GM18519 (cell line): ENCODE measurements at regions not wholly inside any gene's neighbourhood (a gene's known extent, or its start where the extent isn't known, plus 50 kb on each side); places are given as distances from the start of the nearest gene placed in this dataset.
"Not testable (repeated sequence)": the region's sequence is repeated elsewhere in the genome, so short reads cannot be mapped to it uniquely, and the experiment has no call there.

ENCODE experiments used
- ATAC-seq: cut with Tn5 transposase; IDR thresholded peaks from one replicate; pipeline ENCODE4 v1.9.1; 2021; ENCODE audit warnings: mild to moderate bottlenecking, moderate library complexity; ENCODE audit not compliant: unreplicated experiment, low FRiP score

- ATAC-seq: not testable (repeated sequence)
Measured at GRCh38 chr6:105686793-105687192, 283.9 kb upstream of the PREP start.

GRCh38 chr6:105681061-105681460 lies 278.2 kb upstream of the PREP start:
- no peak for ATAC-seq

- ATAC-seq: no peak
Measured at GRCh38 chr6:105680131-105680530, 277.2 kb upstream of the PREP start.

GRCh38 chr6:105678516-105678915 lies 275.6 kb upstream of the PREP start:
- no peak for ATAC-seq

- no peak for ATAC-seq
Measured at GRCh38 chr6:105677671-105678475, 275.0 kb upstream of the PREP start.

- ATAC-seq: no peak
Measured at GRCh38 chr6:105676857-105677256, 274.0 kb upstream of the PREP start.

GRCh38 chr6:105675715-105676397 lies 273.0 kb upstream of the PREP start:
- ATAC-seq: no peak

GRCh38 chr6:105672856-105673538 lies 270.1 kb upstream of the PREP start:
- ATAC-seq: not testable (repeated sequence)

- ATAC-seq: no peak
Measured at GRCh38 chr6:105669232-105669631, 266.4 kb upstream of the PREP start.

GRCh38 chr6:105667056-105667455 lies 264.2 kb upstream of the PREP start:
- ATAC-seq: no peak

GRCh38 chr6:105664931-105665330 lies 262.0 kb upstream of the PREP start:
- no peak for ATAC-seq

- ATAC-seq: no peak
Measured at GRCh38 chr6:105651969-105652368, 249.1 kb upstream of the PREP start.

- ATAC-seq: no peak
Measured at GRCh38 chr6:105650347-105650746, 247.5 kb upstream of the PREP start.

- no peak for ATAC-seq
Measured at GRCh38 chr6:105649192-105649591, 246.3 kb upstream of the PREP start.

GRCh38 chr6:105648276-105648675 lies 245.4 kb upstream of the PREP start:
- ATAC-seq: no peak

GRCh38 chr6:105646391-105646867 lies 243.5 kb upstream of the PREP start:
- peak; percentile 94 for ATAC-seq

- no peak for ATAC-seq
Measured at GRCh38 chr6:105645958-105646357, 243.1 kb upstream of the PREP start.

GRCh38 chr6:105645156-105645555 lies 242.3 kb upstream of the PREP start:
- ATAC-seq: no peak

GRCh38 chr6:105644691-105645090 lies 241.8 kb upstream of the PREP start:
- ATAC-seq: no peak

GRCh38 chr6:105644073-105644489 lies 241.2 kb upstream of the PREP start:
- ATAC-seq: no peak

- no peak for ATAC-seq
Measured at GRCh38 chr6:105642708-105643107, 239.8 kb upstream of the PREP start.
